ENCODE measurements at regions not wholly inside any gene's neighbourhood (a gene's known extent, or its start where the extent isn't known, plus 50 kb on each side); places are given as distances from the start of the nearest gene placed in this dataset.

DNA sequence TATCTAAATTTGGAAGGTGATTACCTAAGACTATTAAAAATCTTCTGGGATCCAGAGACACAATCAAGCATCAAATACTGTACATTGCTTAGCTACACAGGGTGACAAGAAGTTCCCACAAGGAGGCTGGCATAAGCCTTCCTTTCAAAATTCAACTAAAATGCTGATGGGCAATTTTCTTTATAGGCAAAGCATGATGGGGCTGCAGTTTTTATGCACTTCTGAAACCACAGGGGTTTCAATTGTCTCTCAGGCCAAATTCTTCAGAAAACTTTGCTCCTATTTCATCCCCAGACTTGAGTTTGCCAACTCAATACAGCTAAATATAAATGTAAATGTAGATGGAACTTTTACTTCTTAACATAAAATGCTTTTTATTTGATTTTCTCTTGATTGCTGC lies 241.6 kb downstream of the ZPLD1 start:
- peaks cover 4% of the 10 kb centered on the region for H3K4me1 ChIP-seq (ENCODE audit: insufficient read depth, low read length)
- CTCF ChIA-PET = no interaction called here
- no peaks in the 10 kb centered on the region for H3K36me3 ChIP-seq (ENCODE audit: insufficient read depth, low read length)
- Mint-ChIP-seq H3K4me3 (no peak overlapping the region), H3K27ac (no peak overlapping the region), H3K36me3 (ENCODE audit: low read depth) (no peaks in the 10 kb centered on the region), H3K9me3 (no peaks in the 10 kb centered on the region), H3K27me3 (peaks cover 15% of the 10 kb centered on the region), H3K4me1 (ENCODE audit: low read depth) (no peaks in the 10 kb centered on the region)
- H3K27ac ChIP-seq (ENCODE audit: low read depth in 1 of 2, low read length in 2 of 2) = no peak overlapping the region
- no peak overlapping the region for H3K4me3 ChIP-seq (ENCODE audit: low read length)
- ATAC-seq (ENCODE audit: poor library complexity) (no peak), DNase-seq (no peak)
- intact Hi-C loops (cut with DNase I, micrococcal nuclease) = no loop called here
- H3K27me3 ChIP-seq (ENCODE audit: control insufficient read depth in 1 of 2, insufficient read depth in 2 of 2, low read length in 2 of 2) = peaks cover 0 to 14% of the 10 kb centered on the region in 2 experiments
- H3K9me3 ChIP-seq (ENCODE audit: control insufficient read depth in 1 of 2, insufficient read depth in 1 of 2, low read length in 2 of 2) = no peaks in the 10 kb centered on the region
- no peak for TF ChIP-seq CTCF (IDR thresholded peaks at IDR 0.05)
- POLR2A ChIA-PET = no interaction called here

GRCh38 chr3:102682741-102683140 lies 247.9 kb downstream of the ZPLD1 start:
- DNase-seq (no peak), ATAC-seq (ENCODE audit: poor library complexity) (no peak)
- no peaks in the 10 kb centered on the region for H3K36me3 ChIP-seq (ENCODE audit: insufficient read depth, low read length)
- Mint-ChIP-seq H3K9me3 (no peaks in the 10 kb centered on the region), H3K4me3 (no peak overlapping the region), H3K27ac (no peak overlapping the region), H3K27me3 (peaks cover 9% of the 10 kb centered on the region), H3K4me1 (ENCODE audit: low read depth) (no peaks in the 10 kb centered on the region), H3K36me3 (ENCODE audit: low read depth) (no peaks in the 10 kb centered on the region)
- ChIA-PET POLR2A (no interaction called here), CTCF (no interaction called here)
- H3K4me3 ChIP-seq (ENCODE audit: low read length) = no peak overlapping the region
- intact Hi-C loops (cut with DNase I, micrococcal nuclease) = no loop called here
- no peaks in the 10 kb centered on the region for H3K9me3 ChIP-seq (ENCODE audit: control insufficient read depth in 1 of 2, insufficient read depth in 1 of 2, low read length in 2 of 2)
- TF ChIP-seq CTCF (IDR thresholded peaks at IDR 0.05) = no peak
- no peaks in the 10 kb centered on the region for H3K4me1 ChIP-seq (ENCODE audit: insufficient read depth, low read length)
- no peak overlapping the region for H3K27ac ChIP-seq (ENCODE audit: low read depth in 1 of 2, low read length in 2 of 2)
- H3K27me3 ChIP-seq (ENCODE audit: control insufficient read depth in 1 of 2, insufficient read depth in 2 of 2, low read length in 2 of 2) = no peaks in the 10 kb centered on the region

DNA sequence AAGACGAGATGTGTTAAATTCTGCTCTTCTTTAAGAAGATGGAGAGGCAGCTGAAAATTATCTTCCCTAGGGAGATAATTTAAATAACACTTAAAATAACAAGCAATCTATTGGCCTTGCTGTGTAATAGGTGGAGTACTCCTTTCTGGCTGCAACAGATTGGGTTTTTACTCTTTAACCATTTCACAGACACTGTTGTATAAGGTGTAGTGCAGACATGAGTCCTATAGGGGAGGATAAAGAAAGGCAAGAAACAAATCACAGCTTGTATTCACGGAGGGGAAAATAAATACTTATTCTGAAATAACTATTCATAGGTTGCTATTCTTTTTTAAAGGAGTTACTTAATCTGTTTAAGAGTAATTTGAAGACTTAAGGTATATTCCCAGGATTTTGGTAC lies 252.0 kb downstream of the ZPLD1 start:
- no peaks in the 10 kb centered on the region for H3K36me3 Mint-ChIP-seq (ENCODE audit: low read depth)
- no peak for TF ChIP-seq CTCF (IDR thresholded peaks at IDR 0.05)
- Histone ChIP-seq H3K9me3 (ENCODE audit: control insufficient read depth in 1 of 2, insufficient read depth in 1 of 2, low read length in 2 of 2) (no peaks in the 10 kb centered on the region), H3K27me3 (ENCODE audit: control insufficient read depth in 1 of 2, insufficient read depth in 2 of 2, low read length in 2 of 2) (no peaks in the 10 kb centered on the region), H3K27ac (ENCODE audit: low read depth in 1 of 2, low read length in 2 of 2) (no peak overlapping the region), H3K4me1 (ENCODE audit: insufficient read depth, low read length) (no peaks in the 10 kb centered on the region), H3K4me3 (ENCODE audit: low read length) (no peak overlapping the region), H3K36me3 (ENCODE audit: insufficient read depth, low read length) (no peaks in the 10 kb centered on the region)
- H3K27me3 Mint-ChIP-seq = peaks cover 14% of the 10 kb centered on the region
- H3K4me1 Mint-ChIP-seq (ENCODE audit: low read depth) = no peaks in the 10 kb centered on the region
- no peak overlapping the region for H3K27ac Mint-ChIP-seq
- intact Hi-C loops (cut with DNase I, micrococcal nuclease) = no loop called here
- no peak for DNase-seq
- CTCF ChIA-PET = no interaction called here
- H3K9me3 Mint-ChIP-seq = no peaks in the 10 kb centered on the region
- POLR2A ChIA-PET = no interaction called here
- H3K4me3 Mint-ChIP-seq = no peak overlapping the region
- ATAC-seq (ENCODE audit: poor library complexity) = no peak
